ENCODE measurements at regions not wholly inside any gene's neighbourhood (a gene's known extent, or its start where the extent isn't known, plus 50 kb on each side); places are given as distances from the start of the nearest gene placed in this dataset.
"Not testable (repeated sequence)": the region's sequence is repeated elsewhere in the genome, so short reads cannot be mapped to it uniquely, and the experiment has no call there.

DNA sequence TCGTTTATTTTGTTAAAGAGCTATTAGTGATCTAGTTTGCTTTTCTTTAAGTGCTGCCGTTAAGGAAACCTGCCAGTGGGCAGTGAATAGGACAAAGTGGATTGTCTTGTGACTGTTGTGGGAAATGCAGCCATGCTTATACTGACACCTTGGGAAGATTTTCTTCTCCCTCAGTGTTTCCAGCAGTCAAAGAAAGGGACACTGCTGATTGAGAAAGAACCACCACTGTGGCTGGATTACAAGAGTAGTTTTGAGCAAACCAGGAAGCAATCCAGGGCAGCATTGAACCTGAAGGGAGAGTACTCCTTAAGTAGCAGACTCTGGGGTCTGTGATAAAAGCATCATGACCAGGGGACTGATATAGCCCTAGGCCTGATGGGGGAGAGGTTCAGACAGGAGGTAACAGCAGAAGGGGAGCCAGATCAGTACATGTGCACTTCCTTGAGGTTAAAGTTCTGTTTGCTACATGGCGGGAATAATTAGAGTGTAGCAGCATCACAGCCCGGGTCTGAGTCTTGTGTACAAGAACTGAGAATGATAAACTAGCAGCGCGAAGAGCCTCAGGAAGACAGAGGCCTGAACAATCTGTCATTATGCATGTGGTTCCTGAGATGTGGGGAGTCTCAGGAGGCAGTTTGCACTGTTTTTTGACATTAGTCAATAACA, 167.8 kb downstream of the C11orf91 start:
- Histone ChIP-seq H3K4me1 (ENCODE audit: control insufficient read depth in 1 of 2, low read depth in 2 of 2) (no peaks in the 10 kb centered on the region), H3K27me3 (replicated peaks; ENCODE audit: insufficient read depth) (no peaks in the 10 kb centered on the region), H3K9me3 (peaks cover 4% of the 10 kb centered on the region), H3K36me3 (no peaks in the 10 kb centered on the region), H3K4me3 (no peak overlapping the region), H3K27ac (no peak overlapping the region)
- TF ChIP-seq, protein P1, sequence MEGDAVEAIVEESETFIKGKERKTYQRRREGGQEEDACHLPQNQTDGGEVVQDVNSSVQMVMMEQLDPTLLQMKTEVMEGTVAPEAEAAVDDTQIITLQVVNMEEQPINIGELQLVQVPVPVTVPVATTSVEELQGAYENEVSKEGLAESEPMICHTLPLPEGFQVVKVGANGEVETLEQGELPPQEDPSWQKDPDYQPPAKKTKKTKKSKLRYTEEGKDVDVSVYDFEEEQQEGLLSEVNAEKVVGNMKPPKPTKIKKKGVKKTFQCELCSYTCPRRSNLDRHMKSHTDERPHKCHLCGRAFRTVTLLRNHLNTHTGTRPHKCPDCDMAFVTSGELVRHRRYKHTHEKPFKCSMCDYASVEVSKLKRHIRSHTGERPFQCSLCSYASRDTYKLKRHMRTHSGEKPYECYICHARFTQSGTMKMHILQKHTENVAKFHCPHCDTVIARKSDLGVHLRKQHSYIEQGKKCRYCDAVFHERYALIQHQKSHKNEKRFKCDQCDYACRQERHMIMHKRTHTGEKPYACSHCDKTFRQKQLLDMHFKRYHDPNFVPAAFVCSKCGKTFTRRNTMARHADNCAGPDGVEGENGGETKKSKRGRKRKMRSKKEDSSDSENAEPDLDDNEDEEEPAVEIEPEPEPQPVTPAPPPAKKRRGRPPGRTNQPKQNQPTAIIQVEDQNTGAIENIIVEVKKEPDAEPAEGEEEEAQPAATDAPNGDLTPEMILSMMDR (IDR thresholded peaks at IDR 0.05): no peak
- no peak for DNase-seq (ENCODE audit: low spot score)
- ATAC-seq (ENCODE audit: insufficient number of reproducible peaks, low FRiP score, low read depth): no peak

DNA sequence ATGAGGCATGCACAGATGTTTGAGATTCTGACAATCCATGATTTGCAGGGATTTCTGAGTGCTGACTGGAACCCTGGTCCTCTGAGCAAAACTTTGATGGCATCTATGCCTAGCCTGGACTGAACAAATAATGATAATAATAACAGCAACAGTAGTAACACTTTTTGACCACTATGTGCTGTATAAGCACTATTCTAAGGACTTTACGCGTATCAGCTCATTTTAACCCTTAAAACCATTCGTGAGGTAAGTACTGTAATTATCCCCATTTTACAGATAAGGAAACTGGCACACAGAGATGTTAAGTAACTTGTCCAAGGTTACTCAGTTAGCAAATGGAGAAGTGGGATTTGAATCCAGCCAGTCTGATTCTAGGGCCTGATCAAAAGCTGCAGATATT, 168.4 kb downstream of the C11orf91 start:
- Histone ChIP-seq H3K27me3 (replicated peaks; ENCODE audit: insufficient read depth) (no peaks in the 10 kb centered on the region), H3K4me1 (ENCODE audit: control insufficient read depth in 1 of 2, low read depth in 2 of 2) (no peaks in the 10 kb centered on the region), H3K9me3 (peaks cover 4% of the 10 kb centered on the region), H3K36me3 (no peaks in the 10 kb centered on the region), H3K27ac (no peak overlapping the region), H3K4me3 (no peak overlapping the region)
- TF ChIP-seq, protein P1 (IDR thresholded peaks at IDR 0.05): no peak
- no peak for ATAC-seq (ENCODE audit: insufficient number of reproducible peaks, low FRiP score, low read depth)
- DNase-seq (ENCODE audit: low spot score): no peak

DNA sequence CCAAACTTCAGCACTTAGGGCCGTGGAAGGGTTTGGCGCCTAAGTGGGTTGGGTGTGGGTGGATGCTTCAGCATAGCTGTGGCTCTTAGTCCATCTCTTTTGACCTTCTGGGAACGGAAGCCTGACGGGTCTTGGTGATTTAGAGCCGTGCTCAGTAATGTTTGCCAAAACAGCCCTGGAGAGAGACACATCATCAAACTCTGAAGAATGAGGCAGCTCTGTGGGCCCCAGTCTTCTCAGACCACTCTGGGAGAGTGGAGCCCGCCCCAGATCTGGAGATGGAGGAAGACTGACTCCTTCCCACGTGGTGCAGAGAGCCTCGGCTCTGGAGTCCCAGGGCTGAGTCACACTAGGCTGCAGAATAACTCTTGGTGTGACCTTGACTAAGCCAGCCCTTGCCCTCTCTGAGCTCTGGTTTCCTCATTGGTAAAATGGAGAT, 168.9 kb downstream of the C11orf91 start:
- TF ChIP-seq, protein P1 (IDR thresholded peaks at IDR 0.05): no peak
- Histone ChIP-seq H3K36me3 (no peaks in the 10 kb centered on the region), H3K9me3 (peaks cover 6% of the 10 kb centered on the region), H3K27me3 (replicated peaks; ENCODE audit: insufficient read depth) (no peaks in the 10 kb centered on the region), H3K4me3 (no peak overlapping the region), H3K27ac (no peak overlapping the region), H3K4me1 (ENCODE audit: control insufficient read depth in 1 of 2, low read depth in 2 of 2) (no peaks in the 10 kb centered on the region)
- no peak for ATAC-seq (ENCODE audit: insufficient number of reproducible peaks, low FRiP score, low read depth)
- DNase-seq (ENCODE audit: low spot score): no peak

DNA sequence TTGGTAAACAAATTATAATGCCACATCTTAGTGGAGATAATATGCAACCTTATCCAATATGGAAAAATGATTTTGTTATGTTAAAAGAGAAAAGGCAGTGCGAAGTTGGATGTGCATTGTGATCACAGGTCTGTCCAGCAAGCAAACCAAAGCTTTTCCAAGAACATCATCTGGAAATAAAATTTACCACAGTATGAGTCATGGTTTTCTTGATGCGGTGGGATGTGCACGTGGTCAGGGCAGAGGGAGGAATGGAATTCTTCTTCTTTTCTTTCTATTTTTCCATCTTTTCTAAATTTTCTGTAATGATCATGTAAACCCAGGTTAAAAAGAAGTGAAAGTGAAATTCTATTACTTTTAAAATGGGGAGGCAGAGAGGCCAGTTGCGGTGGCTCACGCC, 169.8 kb downstream of the C11orf91 start:
- no peak overlapping the region for H3K4me3 ChIP-seq
- no peak overlapping the region for H3K27ac ChIP-seq
- ATAC-seq (ENCODE audit: insufficient number of reproducible peaks, low FRiP score, low read depth): no peak

DNA sequence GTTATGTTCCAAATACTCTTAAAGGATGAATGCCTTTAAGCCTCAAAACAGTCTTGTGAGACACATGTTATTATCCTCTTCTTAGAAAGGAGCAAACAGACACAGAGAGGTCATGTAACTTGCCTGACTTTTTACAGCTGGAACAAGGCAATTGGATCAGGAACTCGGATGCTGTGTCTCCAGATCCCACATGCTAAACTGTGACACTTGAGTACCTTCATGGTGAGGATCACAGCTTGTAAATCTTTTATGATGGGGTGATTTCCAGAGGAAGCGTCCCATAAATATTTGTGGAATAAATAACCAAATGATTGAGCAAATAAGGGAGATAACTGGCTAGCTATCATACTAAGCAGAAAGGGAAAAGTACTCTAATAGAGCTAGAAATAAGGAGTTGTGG, 171.2 kb downstream of the C11orf91 start:
- H3K27ac ChIP-seq: no peak overlapping the region
- no peaks in the 10 kb centered on the region for H3K27me3 ChIP-seq (replicated peaks; ENCODE audit: insufficient read depth)
- DNase-seq (ENCODE audit: low spot score): no peak
- H3K4me1 ChIP-seq (ENCODE audit: control insufficient read depth in 1 of 2, low read depth in 2 of 2): no peaks in the 10 kb centered on the region
- TF ChIP-seq, protein P1 (IDR thresholded peaks at IDR 0.05): no peak
- H3K36me3 ChIP-seq: no peaks in the 10 kb centered on the region
- no peak overlapping the region for H3K4me3 ChIP-seq
- peaks cover 7% of the 10 kb centered on the region for H3K9me3 ChIP-seq
- ATAC-seq (ENCODE audit: insufficient number of reproducible peaks, low FRiP score, low read depth): no peak

More for the DNA sequence above, 169.8 kb downstream of the C11orf91 start:
- TF ChIP-seq, protein P1 (IDR thresholded peaks at IDR 0.05): no peak
- no peaks in the 10 kb centered on the region for H3K27me3 ChIP-seq (replicated peaks; ENCODE audit: insufficient read depth)
- no peaks in the 10 kb centered on the region for H3K4me1 ChIP-seq (ENCODE audit: control insufficient read depth in 1 of 2, low read depth in 2 of 2)
- DNase-seq (ENCODE audit: low spot score): no peak
- no peaks in the 10 kb centered on the region for H3K36me3 ChIP-seq
- H3K9me3 ChIP-seq: peaks cover 11% of the 10 kb centered on the region

DNA sequence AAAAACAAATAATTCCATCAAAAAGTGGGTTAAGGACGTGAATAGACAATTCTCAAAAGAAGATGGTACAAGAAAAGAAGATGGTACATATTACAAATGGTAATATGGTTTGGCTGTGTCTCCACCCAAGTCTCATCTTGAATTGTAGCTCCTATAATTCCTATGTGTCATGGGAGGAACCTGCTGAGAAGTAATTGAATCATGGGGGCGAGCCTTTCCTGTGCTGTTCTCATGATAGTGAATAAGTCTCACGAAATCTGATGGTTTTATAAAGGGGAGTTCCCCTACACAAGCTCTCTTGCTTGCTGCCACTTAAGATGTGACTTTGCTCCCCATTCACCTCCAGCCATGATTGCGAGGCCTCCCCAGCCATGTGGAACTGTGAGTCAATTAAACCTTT, 172.9 kb downstream of the C11orf91 start:
- not testable (repeated sequence) for H3K4me3 ChIP-seq; ATAC-seq (ENCODE audit: insufficient number of reproducible peaks, low FRiP score, low read depth); H3K4me1 ChIP-seq (ENCODE audit: control insufficient read depth in 1 of 2, low read depth in 2 of 2); H3K36me3 ChIP-seq; H3K27me3 ChIP-seq (replicated peaks; ENCODE audit: insufficient read depth); H3K9me3 ChIP-seq; H3K27ac ChIP-seq; DNase-seq (ENCODE audit: low spot score)

Measured in thoracic aorta (tissue), 2 donors.